ENCODE measurements at regions not wholly inside any gene's neighbourhood (a gene's known extent, or its start where the extent isn't known, plus 50 kb on each side); places are given as distances from the start of the nearest gene placed in this dataset.

GRCh38 chr21:38699048-38699447 is 106.7 kb upstream of the ETS2 start:
- Mint-ChIP-seq H3K27me3 (peaks cover 29% of the 10 kb centered on the region), H3K9me3 (no peaks in the 10 kb centered on the region), H3K4me1 (ENCODE audit: low read depth) (no peaks in the 10 kb centered on the region), H3K27ac (no peak overlapping the region), H3K4me3 (no peak overlapping the region), H3K36me3 (ENCODE audit: low read depth) (no peaks in the 10 kb centered on the region)
- H3K4me1 ChIP-seq (ENCODE audit: insufficient read depth, low read length), result no peaks in the 10 kb centered on the region
- intact Hi-C loops (cut with DNase I, micrococcal nuclease), result no loop called here
- H3K27ac ChIP-seq (ENCODE audit: low read depth in 1 of 2, low read length in 2 of 2), result no peak overlapping the region
- DNase-seq (peak in 1 of 14 experiments; percentile 8), ATAC-seq (ENCODE audit: poor library complexity) (no peak)
- no peak for TF ChIP-seq CTCF (IDR thresholded peaks at IDR 0.05)
- H3K36me3 ChIP-seq (ENCODE audit: insufficient read depth, low read length), result no peaks in the 10 kb centered on the region
- ChIA-PET CTCF (no interaction called here), POLR2A (no interaction called here)
- no peaks in the 10 kb centered on the region for H3K9me3 ChIP-seq (ENCODE audit: control insufficient read depth in 1 of 2, insufficient read depth in 1 of 2, low read length in 2 of 2)
- peaks cover 2 to 14% of the 10 kb centered on the region in 2 experiments for H3K27me3 ChIP-seq (ENCODE audit: control insufficient read depth in 1 of 2, insufficient read depth in 2 of 2, low read length in 2 of 2)
- no peak overlapping the region for H3K4me3 ChIP-seq (ENCODE audit: low read length)

GRCh38 chr21:38702196-38702595 is 103.5 kb upstream of the ETS2 start:
- ATAC-seq (ENCODE audit: poor library complexity) (no peak), DNase-seq (no peak)
- Mint-ChIP-seq H3K9me3 (no peaks in the 10 kb centered on the region), H3K27me3 (peaks cover 29% of the 10 kb centered on the region), H3K36me3 (ENCODE audit: low read depth) (no peaks in the 10 kb centered on the region), H3K4me1 (ENCODE audit: low read depth) (no peaks in the 10 kb centered on the region), H3K4me3 (no peak overlapping the region), H3K27ac (no peak overlapping the region)
- intact Hi-C loops (cut with DNase I, micrococcal nuclease), result no loop called here
- POLR2A ChIA-PET, result no interaction called here
- no peak for TF ChIP-seq CTCF (IDR thresholded peaks at IDR 0.05)
- Histone ChIP-seq H3K4me1 (ENCODE audit: insufficient read depth, low read length) (no peaks in the 10 kb centered on the region), H3K4me3 (ENCODE audit: low read length) (no peak overlapping the region), H3K36me3 (ENCODE audit: insufficient read depth, low read length) (no peaks in the 10 kb centered on the region), H3K27ac (ENCODE audit: low read depth in 1 of 2, low read length in 2 of 2) (no peak overlapping the region), H3K9me3 (ENCODE audit: control insufficient read depth in 1 of 2, insufficient read depth in 1 of 2, low read length in 2 of 2) (no peaks in the 10 kb centered on the region), H3K27me3 (ENCODE audit: control insufficient read depth in 1 of 2, insufficient read depth in 2 of 2, low read length in 2 of 2) (peaks cover 0 to 12% of the 10 kb centered on the region in 2 experiments)
- CTCF ChIA-PET, result no interaction called here

- Mint-ChIP-seq H3K4me3 (no peak overlapping the region), H3K27ac (no peak overlapping the region), H3K4me1 (ENCODE audit: low read depth) (no peaks in the 10 kb centered on the region), H3K27me3 (no peaks in the 10 kb centered on the region), H3K9me3 (no peaks in the 10 kb centered on the region), H3K36me3 (ENCODE audit: low read depth) (no peaks in the 10 kb centered on the region)
- ATAC-seq (ENCODE audit: poor library complexity), result no peak
- Histone ChIP-seq H3K27ac (ENCODE audit: low read depth in 1 of 2, low read length in 2 of 2) (no peak overlapping the region), H3K4me3 (ENCODE audit: low read length) (no peak overlapping the region), H3K27me3 (ENCODE audit: control insufficient read depth in 1 of 2, insufficient read depth in 2 of 2, low read length in 2 of 2) (peaks cover 0 to under 1% of the 10 kb centered on the region in 2 experiments), H3K36me3 (ENCODE audit: insufficient read depth, low read length) (no peaks in the 10 kb centered on the region), H3K9me3 (ENCODE audit: control insufficient read depth in 1 of 2, insufficient read depth in 1 of 2, low read length in 2 of 2) (no peaks in the 10 kb centered on the region), H3K4me1 (ENCODE audit: insufficient read depth, low read length) (no peaks in the 10 kb centered on the region)
- ChIA-PET POLR2A (no interaction called here), CTCF (interaction anchor here (0.6 to 0.8 kb wide), 2 partner anchors 12 to 24 kb away, joined by 3 read pairs; no protein-coding TSS in a partner anchor)
- intact Hi-C loops (cut with DNase I, micrococcal nuclease), result no loop called here
- no peak for TF ChIP-seq CTCF (IDR thresholded peaks at IDR 0.05)
- DNase-seq, result no peak
Measured at GRCh38 chr21:38709876-38710275, 95.9 kb upstream of the ETS2 start.

All from CD4-positive, alpha-beta T cell (primary cell).